HepG2 (cell line): ENCODE measurements at regions not wholly inside any gene's neighbourhood (a gene's known extent, or its start where the extent isn't known, plus 50 kb on each side); places are given as distances from the start of the nearest gene placed in this dataset.
A peak's percentile ranks its signal among the peaks of the same experiment; 100 is the strongest.

Source experiments
- ATF2 ChIP-seq: sonication (generic); formaldehyde crosslinking; IDR thresholded peaks from 2 replicates; pipeline ENCODE4 v1.4.0; 2020; ENCODE audit warnings: missing genetic modification reagents
- PBX3 ChIP-seq: sonication (generic); formaldehyde crosslinking; IDR thresholded peaks from 2 replicates; pipeline ENCODE4 v1.8.1; 2023; ENCODE audit warnings: missing genetic modification reagents, inconsistent platforms, borderline replicate concordance
- PHF21A ChIP-seq: sonication (generic); formaldehyde crosslinking; IDR thresholded peaks from 2 replicates; pipeline ENCODE4 v1.5.0; 2020; ENCODE audit warnings: mild to moderate bottlenecking, missing genetic modification reagents
- REPIN1 ChIP-seq: sonication (generic); formaldehyde crosslinking; IDR thresholded peaks from 2 replicates; pipeline ENCODE4 v1.8.0; 2022; ENCODE audit warnings: missing genetic modification reagents, low read depth, mild to moderate bottlenecking, borderline replicate concordance
- SKIL ChIP-seq: sonication (generic); formaldehyde crosslinking; IDR thresholded peaks from 2 replicates; pipeline ENCODE4 v1.8.0; 2022; ENCODE audit warnings: missing genetic modification reagents, mild to moderate bottlenecking, moderate library complexity, borderline replicate concordance
- TFAP4 ChIP-seq: sonication (generic); IDR thresholded peaks from 2 replicates; pipeline ENCODE4 v1.6.1; 2016; ENCODE audit warnings: low read depth, borderline replicate concordance
- TFE3 ChIP-seq: IDR thresholded peaks from 2 replicates; pipeline ENCODE4 v1.6.1; 2016
- ZNF329 ChIP-seq: sonication (generic); formaldehyde crosslinking; IDR thresholded peaks from 2 replicates; pipeline ENCODE4 v1.9.0; 2021; ENCODE audit warnings: low read depth, mild to moderate bottlenecking, missing genetic modification reagents
- ZNF557 ChIP-seq: sonication (generic); formaldehyde crosslinking; IDR thresholded peaks from 2 replicates; pipeline ENCODE4 v1.4.0; 2020; ENCODE audit warnings: missing genetic modification reagents
- ZNF562 ChIP-seq: sonication (generic); formaldehyde crosslinking; IDR thresholded peaks from 2 replicates; pipeline ENCODE4 v1.8.0; 2022; ENCODE audit warnings: missing genetic modification reagents, borderline replicate concordance
- ZNF790 ChIP-seq: sonication (generic); formaldehyde crosslinking; IDR thresholded peaks from 2 replicates; pipeline ENCODE4 v1.8.0; 2022; ENCODE audit warnings: missing genetic modification reagents, mild to moderate bottlenecking, borderline replicate concordance
- TF ChIP-seq, protein P1 (sequence below): sonication (generic); formaldehyde crosslinking; IDR thresholded peaks from 2 replicates; pipeline ENCODE4 v1.5.1; 2020; ENCODE audit warnings: mild to moderate bottlenecking, missing genetic modification reagents, borderline replicate concordance

DNA sequence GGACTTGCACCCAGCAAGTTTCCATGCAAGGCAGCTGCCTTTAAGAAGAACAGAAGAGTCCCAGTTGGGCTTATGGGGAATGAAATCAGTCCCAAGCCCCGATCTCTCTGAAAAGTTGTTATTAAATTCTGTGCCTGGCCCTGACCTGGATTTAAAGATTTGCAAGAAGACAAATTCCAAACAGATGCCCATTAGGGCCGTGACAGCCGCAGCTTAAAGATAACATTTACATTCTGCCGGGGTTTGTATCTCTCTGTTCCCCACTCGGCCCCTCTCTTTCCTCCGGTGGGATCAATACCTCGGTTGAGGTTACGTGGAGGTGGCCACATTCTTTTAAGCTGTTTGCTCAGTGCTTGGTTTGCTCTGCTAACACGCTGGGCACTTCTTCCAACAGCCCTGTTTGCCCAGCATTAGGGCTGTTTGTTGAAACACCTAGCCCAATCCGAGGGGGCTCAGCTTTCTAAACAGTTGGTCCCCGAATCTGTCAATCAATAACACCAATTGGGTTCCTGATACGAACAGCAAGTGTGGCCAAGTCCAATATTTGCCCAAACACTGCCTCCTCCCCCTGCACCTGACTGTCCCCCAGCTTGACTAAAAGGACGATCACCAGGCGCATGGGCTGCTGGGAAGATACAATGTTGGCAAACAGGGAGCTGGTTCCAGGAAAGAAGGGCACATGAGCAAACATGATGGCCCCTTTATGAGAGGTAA is 108.6 kb downstream of the RPLP1 start (continued):
- TF ChIP-seq TFE3 (CRISPR knock-in tag) (0 out of 2 replicates have a peak, but pooled peaks have one; percentile 23), ATF2 (CRISPR knock-in tag) (0 out of 2 replicates have a peak, but pooled peaks have one; percentile 48), ZNF329 (CRISPR knock-in tag) (0 out of 2 replicates have a peak, but pooled peaks have one; percentile 47), ZNF562 (CRISPR knock-in tag) (no peak), PHF21A (CRISPR knock-in tag) (peak; percentile 80), REPIN1 (CRISPR knock-in tag) (peak; percentile 75), PBX3 (CRISPR knock-in tag) (no peak), ZNF557 (CRISPR knock-in tag) (no peak), TFAP4 (peak; percentile 43; the same call in 1 of the 2 replicates), ZNF790 (no peak), SKIL (peak; percentile 64; the same call in 1 of the 2 replicates)
- TF ChIP-seq, protein P1, sequence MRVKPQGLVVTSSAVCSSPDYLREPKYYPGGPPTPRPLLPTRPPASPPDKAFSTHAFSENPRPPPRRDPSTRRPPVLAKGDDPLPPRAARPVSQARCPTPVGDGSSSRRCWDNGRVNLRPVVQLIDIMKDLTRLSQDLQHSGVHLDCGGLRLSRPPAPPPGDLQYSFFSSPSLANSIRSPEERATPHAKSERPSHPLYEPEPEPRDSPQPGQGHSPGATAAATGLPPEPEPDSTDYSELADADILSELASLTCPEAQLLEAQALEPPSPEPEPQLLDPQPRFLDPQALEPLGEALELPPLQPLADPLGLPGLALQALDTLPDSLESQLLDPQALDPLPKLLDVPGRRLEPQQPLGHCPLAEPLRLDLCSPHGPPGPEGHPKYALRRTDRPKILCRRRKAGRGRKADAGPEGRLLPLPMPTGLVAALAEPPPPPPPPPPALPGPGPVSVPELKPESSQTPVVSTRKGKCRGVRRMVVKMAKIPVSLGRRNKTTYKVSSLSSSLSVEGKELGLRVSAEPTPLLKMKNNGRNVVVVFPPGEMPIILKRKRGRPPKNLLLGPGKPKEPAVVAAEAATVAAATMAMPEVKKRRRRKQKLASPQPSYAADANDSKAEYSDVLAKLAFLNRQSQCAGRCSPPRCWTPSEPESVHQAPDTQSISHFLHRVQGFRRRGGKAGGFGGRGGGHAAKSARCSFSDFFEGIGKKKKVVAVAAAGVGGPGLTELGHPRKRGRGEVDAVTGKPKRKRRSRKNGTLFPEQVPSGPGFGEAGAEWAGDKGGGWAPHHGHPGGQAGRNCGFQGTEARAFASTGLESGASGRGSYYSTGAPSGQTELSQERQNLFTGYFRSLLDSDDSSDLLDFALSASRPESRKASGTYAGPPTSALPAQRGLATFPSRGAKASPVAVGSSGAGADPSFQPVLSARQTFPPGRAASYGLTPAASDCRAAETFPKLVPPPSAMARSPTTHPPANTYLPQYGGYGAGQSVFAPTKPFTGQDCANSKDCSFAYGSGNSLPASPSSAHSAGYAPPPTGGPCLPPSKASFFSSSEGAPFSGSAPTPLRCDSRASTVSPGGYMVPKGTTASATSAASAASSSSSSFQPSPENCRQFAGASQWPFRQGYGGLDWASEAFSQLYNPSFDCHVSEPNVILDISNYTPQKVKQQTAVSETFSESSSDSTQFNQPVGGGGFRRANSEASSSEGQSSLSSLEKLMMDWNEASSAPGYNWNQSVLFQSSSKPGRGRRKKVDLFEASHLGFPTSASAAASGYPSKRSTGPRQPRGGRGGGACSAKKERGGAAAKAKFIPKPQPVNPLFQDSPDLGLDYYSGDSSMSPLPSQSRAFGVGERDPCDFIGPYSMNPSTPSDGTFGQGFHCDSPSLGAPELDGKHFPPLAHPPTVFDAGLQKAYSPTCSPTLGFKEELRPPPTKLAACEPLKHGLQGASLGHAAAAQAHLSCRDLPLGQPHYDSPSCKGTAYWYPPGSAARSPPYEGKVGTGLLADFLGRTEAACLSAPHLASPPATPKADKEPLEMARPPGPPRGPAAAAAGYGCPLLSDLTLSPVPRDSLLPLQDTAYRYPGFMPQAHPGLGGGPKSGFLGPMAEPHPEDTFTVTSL (CRISPR knock-in tag), result 0 out of 2 replicates have a peak, but pooled peaks have one; percentile 31
